Spleen (tissue), 7 donors: ENCODE measurements at regions not wholly inside any gene's neighbourhood (a gene's known extent, or its start where the extent isn't known, plus 50 kb on each side); places are given as distances from the start of the nearest gene placed in this dataset.

Source experiments
- CTCF ChIP-seq, 11 experiments: fragments of 200-600 bp in 7 of 11; fragments of 450-650 bp in 4 of 11; sonication (generic) in 4 of 11; IDR thresholded peaks in 8 of 11; conservative IDR thresholded peaks in 3 of 11; 1 replicate in 7 of 11; 2 replicates in 4 of 11; pipeline versions ENCODE4 v1.4.0 to v1.8.0; 2016 to 2021; ENCODE audit warnings: antibody characterized with exemption in 11 of 11, inconsistent platforms in 4 of 11, mild to moderate bottlenecking in 1 of 11
- POLR2A ChIP-seq, 3 donors: fragments of 450-650 bp; IDR thresholded peaks; one replicate each; pipeline ENCODE4 v1.5.1; 2017; ENCODE audit warnings: antibody characterized with exemption in 3 of 3, mild to moderate bottlenecking in 1 of 3
- POLR2AphosphoS5 ChIP-seq, 3 donors: sonication (generic); formaldehyde crosslinking; IDR thresholded peaks; one replicate each; pipeline ENCODE4 v1.5.1; 2017; ENCODE audit warnings: antibody characterized with exemption in 3 of 3
- donor health status: DM: no; HTN: no; CAD: no; lungs with moderate emphysema.
- donor health status: DM: no; HTN: no; CAD: no.
- donor health status: DM: no; HTN: no; CAD: no.

DNA sequence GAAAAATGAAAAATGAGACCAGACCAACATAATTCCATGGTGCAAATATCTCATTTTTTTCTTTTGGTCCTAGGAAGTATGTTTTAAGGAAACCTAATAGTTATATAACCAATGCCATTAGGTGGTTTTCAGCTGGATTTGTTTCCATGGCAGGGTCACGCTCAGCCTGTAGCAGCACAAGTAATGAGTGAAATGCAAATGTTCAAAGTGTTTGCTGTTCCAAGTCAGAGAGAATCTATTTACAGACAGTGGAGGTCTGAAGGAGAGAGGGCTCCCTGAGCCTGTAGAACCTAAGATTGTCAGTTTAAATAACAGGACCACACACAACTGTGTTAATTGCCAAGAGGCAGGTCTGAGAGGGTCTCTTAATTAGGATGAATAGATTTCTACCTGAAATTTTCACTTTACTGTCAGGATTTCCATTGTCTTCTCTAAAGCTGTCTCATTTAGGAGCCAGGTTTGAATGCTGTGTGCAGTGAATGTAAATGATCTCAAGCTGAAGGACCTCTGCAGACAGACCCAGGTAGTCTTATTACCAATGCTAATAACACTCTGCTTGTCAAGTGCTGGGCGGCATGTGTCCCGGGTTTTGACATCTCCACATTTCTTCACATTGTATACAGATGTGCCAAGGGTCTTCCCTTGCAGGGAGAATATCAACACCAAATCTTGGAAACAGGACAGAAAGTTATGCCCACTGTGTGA lies 317.3 kb upstream of the NECTIN3 start:
- TF ChIP-seq CTCF (IDR thresholded peaks at IDR 0.05 in 8 of 11, conservative IDR thresholded peaks at IDR 0.05 in 3 of 11) (no peak), POLR2AphosphoS5 (IDR thresholded peaks at IDR 0.05) (no peak), POLR2A (IDR thresholded peaks at IDR 0.05) (no peak)
